H1 (cell line): ENCODE measurements at regions not wholly inside any gene's neighbourhood (a gene's known extent, or its start where the extent isn't known, plus 50 kb on each side); places are given as distances from the start of the nearest gene placed in this dataset.

Experiments
- CTCF ChIA-PET: fragments of 300-600 bp; sonication (Branson Sonifier 250); formaldehyde crosslinking; loops from one replicate; lab custom pipeline; 2021; ENCODE audit not compliant: partially characterized antibody; lab: Charles Lee
- POLR2A ChIA-PET: fragments of 300-600 bp; sonication (Branson Sonifier 250); formaldehyde crosslinking; loops from one replicate; lab custom pipeline; 2021; ENCODE audit warnings: inconsistent platforms; ENCODE audit not compliant: partially characterized antibody; lab: Charles Lee
- DNase-seq, 2 experiments: peaks; one replicate each; pipeline versions ENCODE4 v3.0.0 to v3.0.0-alpha.2; 2010 to 2022; ENCODE audit warnings: low spot score in 2 of 2, low read depth in 1 of 2, mixed read lengths in 1 of 2
- FAIRE-seq: peaks from 2 replicates; lab custom pipeline; 2011; peaks lifted over from hg19 to GRCh38; lab: Jason Lieb, UNC
- H2AFZ ChIP-seq: 2 replicates; pipeline ENCODE4 v1.8.1; 2012; ENCODE audit warnings: low read length, inconsistent platforms
- H2AK5ac ChIP-seq: 2 replicates; pipeline ENCODE4 v1.6.1; 2013; ENCODE audit warnings: low read depth, low read length
- H2BK120ac ChIP-seq: replicated peaks from 2 replicates; pipeline ENCODE3; 2013; ENCODE audit warnings: low read depth, low read length, inconsistent platforms
- H2BK12ac ChIP-seq: 2 replicates; pipeline ENCODE4 v1.6.1; 2013; ENCODE audit warnings: low read depth, low read length
- H2BK15ac ChIP-seq: 2 replicates; pipeline ENCODE4 v1.6.1; 2013; ENCODE audit warnings: low read length
- H2BK20ac ChIP-seq: 2 replicates; pipeline ENCODE4 v1.6.1; 2013; ENCODE audit warnings: low read length
- H2BK5ac ChIP-seq: 2 replicates; pipeline ENCODE4 v1.6.1; 2013; ENCODE audit warnings: low read depth, low read length
- H3K14ac ChIP-seq: 2 replicates; pipeline ENCODE4 v1.6.1; 2013; ENCODE audit warnings: inconsistent platforms; ENCODE audit not compliant: insufficient read length
- H3K18ac ChIP-seq: 2 replicates; pipeline ENCODE4 v1.6.1; 2013; ENCODE audit warnings: low read length; ENCODE audit errors: extremely low read depth
- H3K23ac ChIP-seq: 2 replicates; pipeline ENCODE4 v1.6.1; 2013; ENCODE audit warnings: inconsistent platforms; ENCODE audit not compliant: insufficient read length
- H3K23me2 ChIP-seq: 2 replicates; pipeline ENCODE4 v1.6.1; 2013; ENCODE audit warnings: low read depth, low read length
- H3K27ac ChIP-seq: 2 replicates; pipeline ENCODE4 v1.6.1; 2011; ENCODE audit warnings: low read depth, low read length, inconsistent platforms
- H3K27me3 ChIP-seq, 4 experiments: replicated peaks in 1 of 4; 1 replicate in 1 of 4; 2 replicates in 3 of 4; pipeline versions ENCODE4 v1.6.1 to v1.8.1; 2011 to 2013; ENCODE audit warnings: low read length in 3 of 4, mild to moderate bottlenecking in 3 of 4, inconsistent platforms in 2 of 4, mixed read lengths in 2 of 4, moderate library complexity in 1 of 4; ENCODE audit not compliant: control insufficient read depth in 3 of 4, insufficient read depth in 3 of 4; ENCODE audit errors: extremely low read depth in 1 of 4
- H3K36me3 ChIP-seq, 4 experiments: 2 replicates each; pipeline versions ENCODE4 v1.6.1 to v1.8.1; 2011 to 2013; ENCODE audit warnings: mild to moderate bottlenecking in 4 of 4, low read length in 3 of 4, moderate library complexity in 2 of 4, control low read depth in 1 of 4, inconsistent platforms in 1 of 4; ENCODE audit not compliant: insufficient read depth in 4 of 4, control insufficient read depth in 2 of 4
- H3K4ac ChIP-seq: replicated peaks from 2 replicates; pipeline ENCODE3; 2013; ENCODE audit warnings: low read length, low read depth, mixed read lengths, inconsistent platforms; ENCODE audit not compliant: insufficient read length
- H3K4me1 ChIP-seq, 4 experiments: replicated peaks in 1 of 4; 1 replicate in 1 of 4; 2 replicates in 3 of 4; pipeline versions ENCODE4 v1.6.1 to v1.8.1; 2011 to 2013; ENCODE audit warnings: low read length in 3 of 4, inconsistent platforms in 2 of 4, mixed read lengths in 1 of 4; ENCODE audit not compliant: insufficient read depth in 4 of 4, control insufficient read depth in 3 of 4
- H3K4me2 ChIP-seq, 2 experiments: 2 replicates each; pipeline versions ENCODE4 v1.6.1 to v1.8.1; 2011 to 2013; ENCODE audit warnings: low read depth in 2 of 2, low read length in 2 of 2, control low read depth in 1 of 2, inconsistent platforms in 1 of 2, mild to moderate bottlenecking in 1 of 2; ENCODE audit not compliant: insufficient read depth in 1 of 2
- H3K4me3 ChIP-seq, 4 experiments: fragments of 200-600, 300-600 bp in 1 of 4; sonication (generic), shearing (Covaris generic), sonication (Bioruptor Twin) in 1 of 4; 2 replicates each; pipeline versions ENCODE4 v1.5.1 to v1.8.1; 2011 to 2016; ENCODE audit warnings: low read length in 4 of 4, low read depth in 3 of 4, control low read depth in 2 of 4, inconsistent platforms in 2 of 4, mild to moderate bottlenecking in 2 of 4, mixed read lengths in 1 of 4, moderate library complexity in 1 of 4; ENCODE audit not compliant: insufficient read depth in 2 of 4; ENCODE audit errors: extremely low read depth in 1 of 4
- H3K56ac ChIP-seq: replicated peaks from 2 replicates; pipeline ENCODE3; 2013; ENCODE audit warnings: low read depth, mild to moderate bottlenecking, mixed read lengths, low read length, inconsistent platforms; ENCODE audit not compliant: insufficient read length
- H3K79me1 ChIP-seq: 2 replicates; pipeline ENCODE4 v1.6.1; 2013; ENCODE audit warnings: low read depth, low read length, control low read depth
- H3K79me2 ChIP-seq, 2 experiments: 2 replicates each; pipeline versions ENCODE4 v1.6.1 to v1.8.1; 2012 to 2013; ENCODE audit warnings: low read length in 2 of 2, mild to moderate bottlenecking in 2 of 2, inconsistent platforms in 1 of 2; ENCODE audit not compliant: insufficient read depth in 2 of 2, control insufficient read depth in 1 of 2
- H3K9ac ChIP-seq, 4 experiments: replicated peaks in 1 of 4; 1 replicate in 1 of 4; 2 replicates in 3 of 4; pipeline versions ENCODE4 v1.6.1 to v1.8.1; 2011 to 2013; ENCODE audit warnings: low read depth in 3 of 4, low read length in 3 of 4, control low read depth in 2 of 4, mild to moderate bottlenecking in 2 of 4, moderate library complexity in 2 of 4, inconsistent platforms in 1 of 4; ENCODE audit errors: extremely low read depth in 1 of 4
- H3K9me3 ChIP-seq, 2 experiments: 2 replicates each; pipeline versions ENCODE4 v1.6.1 to v1.8.1; 2012 to 2013; ENCODE audit warnings: mild to moderate bottlenecking in 2 of 2, moderate library complexity in 2 of 2, control low read depth in 1 of 2, inconsistent platforms in 1 of 2, low read depth in 1 of 2, low read length in 1 of 2, mixed read lengths in 1 of 2; ENCODE audit not compliant: insufficient read depth in 2 of 2
- H4K20me1 ChIP-seq, 2 experiments: replicated peaks in 1 of 2; 2 replicates each; pipeline versions ENCODE3 to v1.8.1; 2011 to 2013; ENCODE audit warnings: inconsistent platforms in 2 of 2, low read length in 2 of 2, mild to moderate bottlenecking in 1 of 2; ENCODE audit not compliant: insufficient read depth in 2 of 2, control insufficient read depth in 1 of 2
- H4K5ac ChIP-seq: 2 replicates; pipeline ENCODE4 v1.6.1; 2013; ENCODE audit warnings: low read length, low read depth, mixed read lengths, inconsistent platforms; ENCODE audit not compliant: insufficient read length
- H4K8ac ChIP-seq: 2 replicates; pipeline ENCODE4 v1.8.0; 2013; ENCODE audit warnings: mild to moderate bottlenecking, moderate library complexity, low read length, inconsistent platforms; ENCODE audit not compliant: insufficient read depth; ENCODE audit errors: extremely low read depth
- H4K91ac ChIP-seq: replicated peaks from 2 replicates; pipeline ENCODE3; 2013; ENCODE audit warnings: low read length, mixed read lengths, inconsistent platforms; ENCODE audit not compliant: insufficient read length
- JUN ChIP-seq: IDR thresholded peaks from 2 replicates; pipeline ENCODE4 v1.6.1; 2011; ENCODE audit warnings: low read depth, mild to moderate bottlenecking, improper control_type of control experiment, low read length
- KDM1A ChIP-seq: fragments of 200-600, 300-600 bp; sonication (generic); IDR thresholded peaks from 2 replicates; pipeline ENCODE4 v1.7.1; 2016; ENCODE audit warnings: mild to moderate bottlenecking, low read length, borderline replicate concordance
- WGBS, 2 experiments: shearing (Covaris generic) in 1 of 2; methylation state at CpG; one replicate each; pipeline versions ENCODE4 v1.1.6 to v1.1.7; 2013 to 2015; ENCODE audit warnings: low lambda C conversion rate in 2 of 2, mixed read lengths in 2 of 2, inconsistent platforms in 1 of 2, low coverage in 1 of 2, missing lambda C conversion rate in 1 of 2; ENCODE audit not compliant: insufficient replicate concordance in 2 of 2, insufficient coverage in 1 of 2, insufficient read length in 1 of 2; ENCODE audit errors: extremely low coverage in 1 of 2, missing lambda C conversion rate in 1 of 2; 5-methylcytosine and 5-hydroxymethylcytosine counted together

- H3K4me1 ChIP-seq, result peaks cover 6 to 17% (median 9%) of the 10 kb centered on the region in 4 experiments; a peak in 6 of 7 replicates
- CTCF ChIA-PET, result interaction anchor here (1.1 to 2.1 kb wide), 2 partner anchors 9 to 70 kb away, joined by 3 to 10 read pairs; no protein-coding TSS in a partner anchor
- FAIRE-seq, result no peak
These were observed 80.2 kb downstream of the RPLP1 start for GRCh38 chr15:69532856-69533255.

More at GRCh38 chr15:69532856-69533255, 80.2 kb downstream of the RPLP1 start:
- Histone ChIP-seq H3K23me2 (no peaks in the 10 kb centered on the region), H3K23ac (no peak overlapping the region), H3K4ac (no peak overlapping the region), H4K5ac (no peak overlapping the region), H2BK15ac (no peak overlapping the region), H2BK12ac (no peak overlapping the region), H2BK5ac (no peak overlapping the region), H3K27ac (no peak overlapping the region), H4K20me1 (no peaks in the 10 kb centered on the region), H3K36me3 (no peaks in the 10 kb centered on the region), H2AFZ (no peak overlapping the region), H3K18ac (no peak overlapping the region), H3K27me3 (no peaks in the 10 kb centered on the region), H3K4me2 (no peak overlapping the region), H3K79me2 (no peaks in the 10 kb centered on the region), H4K8ac (no peak overlapping the region), H3K9me3 (no peaks in the 10 kb centered on the region), H3K4me3 (no peak overlapping the region), H2BK20ac (no peak overlapping the region), H3K14ac (no peak overlapping the region), H3K79me1 (no peaks in the 10 kb centered on the region), H2BK120ac (no peak overlapping the region), H4K91ac (no peak overlapping the region), H3K56ac (no peak overlapping the region), H3K9ac (no peak overlapping the region), H2AK5ac (no peak overlapping the region)
- POLR2A ChIA-PET, result interaction anchor here (1.4 kb wide), 1 partner anchor 80 kb away, joined by 5 read pairs; the partner anchor contains the start of gene RPLP1
- no peak for DNase-seq
- TF ChIP-seq JUN, result no peak
- peak; percentile 50; the same call in 1 of the 2 replicates for TF ChIP-seq KDM1A
- WGBS, 2 experiments, result 85% methylated on average over 4 of the region's 4 CpGs; no CpG with 5 or more reads in 1 of the 2 experiments
